Raji (cell line): ENCODE measurements at regions not wholly inside any gene's neighbourhood (a gene's known extent, or its start where the extent isn't known, plus 50 kb on each side); places are given as distances from the start of the nearest gene placed in this dataset.

Experiments used
- POLR2A ChIP-seq: IDR thresholded peaks from 2 replicates; pipeline ENCODE4 v1.6.1; 2011; ENCODE audit warnings: low read depth, low read length, control low read depth; ENCODE audit not compliant: insufficient read depth

GRCh38 chr1:199597152-199597551, 430.4 kb upstream of the NR5A2 start:
- TF ChIP-seq POLR2A, result no peak

- TF ChIP-seq POLR2A, result no peak
These were observed 419.1 kb upstream of the NR5A2 start for GRCh38 chr1:199608414-199608813.

GRCh38 chr1:199612976-199613774, 414.3 kb upstream of the NR5A2 start:
- no peak for TF ChIP-seq POLR2A

GRCh38 chr1:199616947-199617346, 410.6 kb upstream of the NR5A2 start:
- TF ChIP-seq POLR2A, result no peak

GRCh38 chr1:199619223-199619622, 408.3 kb upstream of the NR5A2 start:
- TF ChIP-seq POLR2A, result no peak

- no peak for TF ChIP-seq POLR2A
These were observed 397.9 kb upstream of the NR5A2 start for GRCh38 chr1:199629624-199630023.

- TF ChIP-seq POLR2A, result no peak
These were observed 388.1 kb upstream of the NR5A2 start for GRCh38 chr1:199639453-199639852.

GRCh38 chr1:199641531-199641930, 386.0 kb upstream of the NR5A2 start:
- no peak for TF ChIP-seq POLR2A

GRCh38 chr1:199644912-199645311, 382.6 kb upstream of the NR5A2 start:
- no peak for TF ChIP-seq POLR2A

- no peak for TF ChIP-seq POLR2A
These were observed 380.7 kb upstream of the NR5A2 start for GRCh38 chr1:199646761-199647160.

GRCh38 chr1:199657449-199657848, 370.1 kb upstream of the NR5A2 start:
- no peak for TF ChIP-seq POLR2A

- no peak for TF ChIP-seq POLR2A
These were observed 367.4 kb upstream of the NR5A2 start for GRCh38 chr1:199660071-199660470.

- TF ChIP-seq POLR2A, result no peak
These were observed 362.1 kb upstream of the NR5A2 start for GRCh38 chr1:199665371-199665770.

- TF ChIP-seq POLR2A, result no peak
These were observed 360.4 kb upstream of the NR5A2 start for GRCh38 chr1:199667089-199667488.

- TF ChIP-seq POLR2A, result no peak
These were observed 357.6 kb upstream of the NR5A2 start for GRCh38 chr1:199669916-199670315.

- no peak for TF ChIP-seq POLR2A
These were observed 355.8 kb upstream of the NR5A2 start for GRCh38 chr1:199671684-199672083.

GRCh38 chr1:199675937-199676336, 351.6 kb upstream of the NR5A2 start:
- TF ChIP-seq POLR2A, result no peak
